Adipocyte (in vitro differentiated cells): ENCODE measurements at regions not wholly inside any gene's neighbourhood (a gene's known extent, or its start where the extent isn't known, plus 50 kb on each side); places are given as distances from the start of the nearest gene placed in this dataset.

Experiments used
- DNase-seq: peaks from one replicate; pipeline ENCODE4 v3.0.0-alpha.2; 2015; ENCODE audit warnings: low read depth
- H3K27me3 ChIP-seq: replicated peaks from 2 replicates; pipeline ENCODE4 v1.7.0; 2013; ENCODE audit warnings: mild to moderate bottlenecking, low read length, moderate library complexity; ENCODE audit not compliant: control insufficient read depth, insufficient read depth
- H3K36me3 ChIP-seq: 2 replicates; pipeline ENCODE4 v1.7.0; 2013; ENCODE audit warnings: low read length, mild to moderate bottlenecking, moderate library complexity; ENCODE audit not compliant: control insufficient read depth, insufficient read depth, severe bottlenecking
- H3K4me1 ChIP-seq: 2 replicates; pipeline ENCODE4 v1.7.0; 2013; ENCODE audit warnings: mild to moderate bottlenecking, low read length, moderate library complexity; ENCODE audit not compliant: control insufficient read depth, insufficient read depth
- H3K4me3 ChIP-seq: 2 replicates; pipeline ENCODE4 v1.7.0; 2013; ENCODE audit warnings: mild to moderate bottlenecking, low read length, moderate library complexity
- H3K9ac ChIP-seq: 2 replicates; pipeline ENCODE4 v1.7.0; 2013; ENCODE audit warnings: mild to moderate bottlenecking, low read length, moderate library complexity
- H3K9me3 ChIP-seq: 2 replicates; pipeline ENCODE4 v1.7.0; 2013; ENCODE audit warnings: mild to moderate bottlenecking, low read length, moderate library complexity; ENCODE audit not compliant: control insufficient read depth

- no peak overlapping the region for H3K4me3 ChIP-seq
These were observed 174.3 kb upstream of the GRIN3A start for GRCh38 chr9:101912698-101913097.

GRCh38 chr9:101907466-101907865 lies 169.0 kb upstream of the GRIN3A start:
- Histone ChIP-seq H3K36me3 (no peaks in the 10 kb centered on the region), H3K9ac (no peak overlapping the region), H3K9me3 (peaks cover 6% of the 10 kb centered on the region), H3K4me1 (peaks cover 12% of the 10 kb centered on the region), H3K4me3 (no peak overlapping the region), H3K27me3 (no peaks in the 10 kb centered on the region)
- no peak for DNase-seq

More at GRCh38 chr9:101912698-101913097, 174.3 kb upstream of the GRIN3A start:
- Histone ChIP-seq H3K36me3 (no peaks in the 10 kb centered on the region), H3K9me3 (peaks cover 6% of the 10 kb centered on the region), H3K4me1 (peaks cover 11% of the 10 kb centered on the region), H3K27me3 (no peaks in the 10 kb centered on the region), H3K9ac (no peak overlapping the region)
- no peak for DNase-seq

GRCh38 chr9:101904845-101905244 lies 166.4 kb upstream of the GRIN3A start:
- H3K9me3 ChIP-seq: peaks cover 6% of the 10 kb centered on the region
- no peak for DNase-seq
- no peak overlapping the region for H3K4me3 ChIP-seq

GRCh38 chr9:101902051-101902450 lies 163.6 kb upstream of the GRIN3A start:
- no peaks in the 10 kb centered on the region for H3K36me3 ChIP-seq
- H3K9ac ChIP-seq: no peak overlapping the region
- no peaks in the 10 kb centered on the region for H3K27me3 ChIP-seq
- H3K9me3 ChIP-seq: no peaks in the 10 kb centered on the region
- H3K4me1 ChIP-seq: peaks cover 9% of the 10 kb centered on the region
- no peak overlapping the region for H3K4me3 ChIP-seq
- no peak for DNase-seq

More at GRCh38 chr9:101904845-101905244, 166.4 kb upstream of the GRIN3A start:
- Histone ChIP-seq H3K4me1 (peaks cover 9% of the 10 kb centered on the region), H3K36me3 (no peaks in the 10 kb centered on the region), H3K9ac (no peak overlapping the region), H3K27me3 (no peaks in the 10 kb centered on the region)

- Histone ChIP-seq H3K27me3 (no peaks in the 10 kb centered on the region), H3K9me3 (no peaks in the 10 kb centered on the region), H3K9ac (no peak overlapping the region), H3K36me3 (no peaks in the 10 kb centered on the region), H3K4me1 (no peaks in the 10 kb centered on the region), H3K4me3 (no peak overlapping the region)
- no peak for DNase-seq
These were observed 158.7 kb upstream of the GRIN3A start for GRCh38 chr9:101897196-101897595.

DNA sequence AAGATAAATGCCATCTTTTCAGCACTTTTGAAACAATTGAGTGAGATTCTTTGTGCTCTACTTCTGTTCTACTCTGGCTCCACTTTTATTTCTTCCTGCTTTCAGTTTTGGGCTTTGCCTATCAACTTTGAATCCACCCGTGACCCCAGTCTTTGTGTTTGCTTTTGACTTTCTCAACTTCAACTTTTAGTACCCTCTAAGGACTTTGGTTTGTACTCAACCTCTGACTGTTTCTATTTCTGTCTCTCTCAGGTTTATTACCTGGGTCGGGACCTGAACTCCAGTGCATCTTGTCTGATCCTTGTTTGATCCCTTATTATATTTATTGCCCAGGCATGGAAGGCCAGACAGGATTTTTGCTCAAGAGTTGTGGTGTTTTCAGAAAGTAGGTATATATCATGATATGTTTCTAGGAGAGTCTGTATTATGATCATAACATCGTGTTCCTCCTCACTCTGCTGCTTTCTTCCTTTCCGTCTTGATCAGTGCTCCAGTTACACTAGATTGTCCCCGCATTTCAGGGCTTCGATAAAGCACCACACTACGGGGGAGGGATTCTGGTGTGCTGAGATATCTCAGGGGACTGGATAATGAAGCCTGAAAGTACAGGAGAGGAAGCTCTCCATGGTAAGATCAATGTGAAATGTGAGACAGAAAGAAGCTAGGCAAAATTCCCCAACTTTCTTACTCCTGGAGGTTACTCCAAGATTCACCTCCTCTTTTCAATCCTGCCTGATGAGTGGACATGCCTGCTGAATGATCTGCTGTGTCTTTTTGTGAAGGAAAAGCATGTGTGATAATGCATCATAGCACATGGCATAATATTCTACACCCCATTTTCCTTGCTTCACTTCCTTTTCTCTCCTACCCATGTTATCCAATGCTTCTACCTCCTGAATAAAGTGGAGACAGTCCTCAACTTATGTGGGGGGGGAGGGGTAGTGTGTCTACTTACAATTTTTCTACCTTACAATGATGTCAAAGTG lies 155.5 kb upstream of the GRIN3A start:
- H3K9me3 ChIP-seq: no peaks in the 10 kb centered on the region
- DNase-seq: no peak
- no peaks in the 10 kb centered on the region for H3K36me3 ChIP-seq
- H3K27me3 ChIP-seq: no peaks in the 10 kb centered on the region
- H3K4me3 ChIP-seq: no peak overlapping the region
- H3K9ac ChIP-seq: no peak overlapping the region
- no peaks in the 10 kb centered on the region for H3K4me1 ChIP-seq

DNA sequence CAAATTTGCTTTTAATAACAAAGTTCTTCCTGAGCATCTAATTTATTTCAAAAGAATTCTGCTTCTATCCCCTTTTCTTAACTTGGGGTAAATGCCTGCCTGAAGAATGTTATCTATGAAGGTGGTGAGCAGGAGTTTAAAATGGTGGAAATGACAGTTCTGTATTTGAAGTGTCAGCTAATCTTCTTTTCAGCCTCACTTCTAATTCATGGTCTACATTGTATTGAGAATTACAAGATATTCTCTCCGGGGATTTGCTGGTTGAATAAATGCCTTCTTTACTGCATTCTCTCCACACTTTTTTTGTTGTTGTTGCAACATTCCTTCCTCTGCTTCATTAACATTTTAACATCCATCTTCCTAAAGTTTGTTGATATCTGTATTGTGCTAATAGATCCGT lies 143.1 kb upstream of the GRIN3A start:
- no peak overlapping the region for H3K4me3 ChIP-seq
- H3K4me1 ChIP-seq: no peaks in the 10 kb centered on the region
- no peak overlapping the region for H3K9ac ChIP-seq
- H3K27me3 ChIP-seq: no peaks in the 10 kb centered on the region
- DNase-seq: no peak
- peaks cover 6% of the 10 kb centered on the region for H3K9me3 ChIP-seq
- H3K36me3 ChIP-seq: no peaks in the 10 kb centered on the region

DNA sequence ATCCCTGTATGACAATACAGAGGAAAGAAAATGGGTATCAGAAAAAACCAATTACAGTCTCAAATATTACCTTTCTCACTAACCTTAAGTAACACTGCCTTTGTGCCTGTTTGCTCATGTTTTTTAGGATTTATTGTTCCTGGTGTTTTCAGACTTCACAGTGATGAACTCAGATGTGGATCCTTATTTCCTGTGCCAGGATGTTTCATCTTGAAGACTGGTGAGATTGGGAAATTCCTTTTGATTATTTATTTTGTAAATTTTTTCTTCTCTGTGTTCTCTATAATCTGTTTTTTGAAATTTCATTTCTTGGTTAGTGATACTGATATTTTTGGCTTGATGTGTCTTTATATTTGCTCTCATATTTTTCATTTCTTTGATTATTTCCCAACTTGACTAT lies 142.4 kb upstream of the GRIN3A start:
- Histone ChIP-seq H3K4me1 (no peaks in the 10 kb centered on the region), H3K4me3 (no peak overlapping the region), H3K9me3 (peaks cover 6% of the 10 kb centered on the region), H3K9ac (no peak overlapping the region), H3K27me3 (no peaks in the 10 kb centered on the region), H3K36me3 (no peaks in the 10 kb centered on the region)
- no peak for DNase-seq

DNA sequence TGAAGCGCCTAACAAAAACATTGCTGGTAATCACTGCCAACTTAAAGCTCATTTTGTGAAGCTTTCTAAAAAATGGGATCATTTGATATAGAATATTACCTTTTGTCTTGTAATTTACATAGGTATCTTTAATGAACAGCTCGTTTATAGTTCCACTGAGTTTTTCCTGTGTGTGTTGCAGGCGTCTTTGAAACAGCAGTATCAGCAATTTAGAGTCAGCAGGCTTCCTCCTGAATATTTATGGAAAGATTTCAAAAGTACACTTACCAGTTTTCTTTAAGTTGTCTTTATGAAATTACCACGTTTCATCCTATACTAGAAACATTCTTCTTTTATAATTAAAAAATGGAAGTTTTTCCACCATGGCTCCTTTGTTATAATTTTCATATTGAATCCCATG lies 140.3 kb upstream of the GRIN3A start:
- H3K9ac ChIP-seq: no peak overlapping the region
- no peak for DNase-seq
- no peaks in the 10 kb centered on the region for H3K36me3 ChIP-seq
- H3K4me1 ChIP-seq: no peaks in the 10 kb centered on the region
- no peaks in the 10 kb centered on the region for H3K9me3 ChIP-seq
- H3K27me3 ChIP-seq: no peaks in the 10 kb centered on the region
- no peak overlapping the region for H3K4me3 ChIP-seq

DNA sequence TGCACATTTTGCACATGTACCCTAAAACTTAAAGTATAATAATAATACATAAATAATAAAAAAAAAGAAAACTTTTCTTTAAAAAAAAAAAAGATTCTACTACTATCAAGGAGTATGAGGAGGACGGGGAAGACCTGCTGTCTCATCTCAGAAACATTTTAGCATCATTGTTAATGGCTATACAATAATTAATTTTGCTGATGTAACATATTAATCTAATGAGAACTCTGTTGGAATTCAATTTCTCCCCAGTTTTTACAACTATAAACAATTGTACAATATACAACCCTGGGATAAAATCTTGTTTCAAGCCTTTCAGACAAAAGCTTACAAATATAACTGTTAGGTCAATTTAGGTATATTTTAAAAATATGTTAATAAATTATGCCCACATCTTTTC lies 139.0 kb upstream of the GRIN3A start:
- Histone ChIP-seq H3K9me3 (no peaks in the 10 kb centered on the region), H3K4me1 (no peaks in the 10 kb centered on the region), H3K36me3 (no peaks in the 10 kb centered on the region), H3K4me3 (no peak overlapping the region), H3K9ac (no peak overlapping the region), H3K27me3 (no peaks in the 10 kb centered on the region)
- DNase-seq: no peak

DNA sequence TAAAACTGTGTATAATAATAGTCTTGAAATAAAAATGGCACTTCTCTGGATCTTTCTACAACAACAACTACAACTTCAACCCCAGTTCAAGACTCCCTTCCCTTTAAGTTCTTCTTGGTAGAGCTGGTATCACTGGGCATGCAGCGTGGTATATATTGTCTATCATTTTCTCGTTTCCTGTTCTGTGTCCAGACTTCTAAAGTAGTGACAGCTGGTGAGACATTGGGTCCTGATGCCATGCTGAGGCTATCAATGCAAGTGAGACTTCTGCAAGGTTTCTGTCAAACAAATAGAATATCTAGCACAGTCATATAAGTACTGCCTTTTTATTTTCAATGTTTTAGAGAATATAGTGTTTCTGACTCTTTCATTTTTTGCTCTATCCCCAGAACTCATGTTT lies 123.0 kb upstream of the GRIN3A start:
- H3K27me3 ChIP-seq: peaks cover 4% of the 10 kb centered on the region
- H3K4me1 ChIP-seq: no peaks in the 10 kb centered on the region
- DNase-seq: no peak
- H3K9me3 ChIP-seq: no peaks in the 10 kb centered on the region
- no peak overlapping the region for H3K9ac ChIP-seq
- no peaks in the 10 kb centered on the region for H3K36me3 ChIP-seq
- no peak overlapping the region for H3K4me3 ChIP-seq
